IMR-90 (cell line): ENCODE measurements at regions not wholly inside any gene's neighbourhood (a gene's known extent, or its start where the extent isn't known, plus 50 kb on each side); places are given as distances from the start of the nearest gene placed in this dataset.

Source experiments
- ATAC-seq: fragments of 200-7000 bp; cut with Tn5 transposase; 2 replicates; pipeline ENCODE4 v1.9.1; 2020; ENCODE audit warnings: low read depth, mild to moderate bottlenecking, moderate library complexity
- BruUV-seq: library from RNA; stranded (reverse); fragments of 400-500 nt; replicated peaks from 2 replicates; lab custom pipeline; 2021; lab: Mats Ljungman, UMichigan
- CTCF ChIA-PET: fragments of 300-600 bp; formaldehyde crosslinking; extraction: SDS; loops from one replicate; lab custom pipeline; 2021; ENCODE audit warnings: antibody characterized with exemption; lab: Yijun Ruan, JAX
- POLR2A ChIA-PET: fragments of 300-600 bp; sonication (Branson Sonifier 250); formaldehyde crosslinking; loops from one replicate; lab custom pipeline; 2022; ENCODE audit warnings: antibody characterized with exemption; ENCODE audit not compliant: unreplicated experiment; lab: Charles Lee
- DNase-seq: peaks from one replicate; pipeline ENCODE4 v3.0.0; 2013
- H2AFZ ChIP-seq: replicated peaks from 2 replicates; pipeline ENCODE3; 2013; ENCODE audit warnings: low read length, mild to moderate bottlenecking; ENCODE audit not compliant: poor library complexity
- H2AK5ac ChIP-seq: 2 replicates; pipeline ENCODE4 v1.6.1; 2013; ENCODE audit warnings: low read depth, low read length, inconsistent platforms
- H2AK9ac ChIP-seq: replicated peaks from 2 replicates; pipeline ENCODE3; 2013; ENCODE audit warnings: mild to moderate bottlenecking, low read depth, low read length, moderate library complexity; ENCODE audit not compliant: poor library complexity
- H2BK120ac ChIP-seq: 2 replicates; pipeline ENCODE4 v1.6.1; 2013; ENCODE audit warnings: low read depth, low read length, inconsistent platforms
- H2BK15ac ChIP-seq: 3 replicates; pipeline ENCODE4 v1.6.1; 2013; ENCODE audit warnings: low read depth, low read length, inconsistent platforms
- H2BK20ac ChIP-seq: 2 replicates; pipeline ENCODE4 v1.6.1; 2013; ENCODE audit warnings: low read depth, mild to moderate bottlenecking, inconsistent platforms, low read length, moderate library complexity
- H2BK5ac ChIP-seq: 2 replicates; pipeline ENCODE4 v1.6.1; 2013; ENCODE audit warnings: mild to moderate bottlenecking, low read depth, low read length, inconsistent platforms; ENCODE audit not compliant: poor library complexity, severe bottlenecking
- H3K14ac ChIP-seq: replicated peaks from 2 replicates; pipeline ENCODE4 v1.6.1; 2013; ENCODE audit warnings: low read depth, low read length, inconsistent platforms
- H3K18ac ChIP-seq: 2 replicates; pipeline ENCODE4 v1.6.1; 2013; ENCODE audit warnings: low read depth, low read length, control low read depth
- H3K23ac ChIP-seq: 2 replicates; pipeline ENCODE4 v1.6.1; 2013; ENCODE audit warnings: low read depth, low read length, inconsistent platforms
- H3K27ac ChIP-seq: 2 replicates; pipeline ENCODE4 v1.5.1; 2013; ENCODE audit warnings: mild to moderate bottlenecking, control low read depth, low read length; ENCODE audit not compliant: insufficient read depth
- H3K27me3 ChIP-seq: 2 replicates; pipeline ENCODE4 v1.6.1; 2013; ENCODE audit warnings: low read length; ENCODE audit not compliant: control insufficient read depth, insufficient read depth
- H3K36me3 ChIP-seq: 2 replicates; pipeline ENCODE4 v1.6.1; 2013; ENCODE audit warnings: low read length, mixed read lengths; ENCODE audit not compliant: control insufficient read depth, insufficient read depth
- H3K4ac ChIP-seq: 2 replicates; pipeline ENCODE4 v1.6.1; 2013; ENCODE audit warnings: low read depth, low read length, inconsistent platforms
- H3K4me1 ChIP-seq: 2 replicates; pipeline ENCODE4 v1.6.1; 2013; ENCODE audit warnings: low read length, mixed read lengths; ENCODE audit not compliant: control insufficient read depth, insufficient read depth
- H3K4me2 ChIP-seq: 2 replicates; pipeline ENCODE4 v1.6.1; 2013; ENCODE audit warnings: low read depth, mild to moderate bottlenecking, control low read depth, low read length, moderate library complexity
- H3K4me3 ChIP-seq: 2 replicates; pipeline ENCODE4 v1.5.1; 2013; ENCODE audit warnings: low read depth, mild to moderate bottlenecking, control low read depth, low read length, moderate library complexity; ENCODE audit not compliant: insufficient read depth
- H3K56ac ChIP-seq: 2 replicates; pipeline ENCODE4 v1.6.1; 2013; ENCODE audit warnings: low read length, inconsistent platforms; ENCODE audit not compliant: insufficient read depth; ENCODE audit errors: extremely low read depth
- H3K79me1 ChIP-seq, 2 experiments: 2 replicates each; pipeline ENCODE4 v1.6.1; 2013; ENCODE audit warnings: low read length in 2 of 2, inconsistent platforms in 1 of 2, low read depth in 1 of 2
- H3K9ac ChIP-seq: 2 replicates; pipeline ENCODE4 v1.6.1; 2013; ENCODE audit warnings: low read depth, low read length, control low read depth
- H3K9me1 ChIP-seq: 2 replicates; pipeline ENCODE4 v1.6.1; 2013; ENCODE audit warnings: low read length, inconsistent platforms; ENCODE audit not compliant: insufficient read depth
- H3K9me3 ChIP-seq: 2 replicates; pipeline ENCODE4 v1.6.1; 2013; ENCODE audit warnings: low read length; ENCODE audit not compliant: control insufficient read depth, insufficient read depth
- H4K20me1 ChIP-seq: 2 replicates; pipeline ENCODE4 v1.6.1; 2013; ENCODE audit warnings: low read length, inconsistent platforms; ENCODE audit not compliant: insufficient read depth
- H4K5ac ChIP-seq: 2 replicates; pipeline ENCODE4 v1.6.1; 2013; ENCODE audit warnings: mild to moderate bottlenecking, low read depth, low read length, control low read depth
- H4K8ac ChIP-seq, 2 experiments: 2 replicates each; pipeline ENCODE4 v1.6.1; 2013; ENCODE audit warnings: low read depth in 2 of 2, low read length in 2 of 2, control low read depth in 1 of 2, inconsistent platforms in 1 of 2
- H4K91ac ChIP-seq: 2 replicates; pipeline ENCODE4 v1.6.1; 2013; ENCODE audit warnings: low read depth, low read length, inconsistent platforms; ENCODE audit not compliant: insufficient read depth
- CEBPB ChIP-seq: IDR thresholded peaks from 2 replicates; pipeline ENCODE4 v1.6.1; 2012; ENCODE audit warnings: low read depth, low read length, improper control_type of control experiment
- POLR2A ChIP-seq: IDR thresholded peaks from 2 replicates; pipeline ENCODE4 v1.6.1; 2012; ENCODE audit warnings: mild to moderate bottlenecking, low read depth, low read length
- WGBS, 2 experiments: methylation state at CpG; one replicate each; pipeline versions ENCODE4 v1.1.5 to v1.1.7; 2013; ENCODE audit warnings: missing lambda C conversion rate in 2 of 2; ENCODE audit not compliant: insufficient read length in 1 of 2; ENCODE audit errors: extremely low coverage in 2 of 2; 5-methylcytosine and 5-hydroxymethylcytosine counted together
- dilution Hi-C: fragments of 300-500 bp; cut with HindIII; formaldehyde crosslinking; loops from one replicate; pipeline ENCODE4 v1.14.3; 2018; ENCODE audit warnings: low sequenced_read_pairs; ENCODE audit not compliant: unreplicated experiment
- in situ Hi-C: fragments of 300-500 bp; cut with MboI; formaldehyde crosslinking; loops from 3 replicates; pipeline ENCODE4 v1.14.3; 2019; ENCODE audit warnings: low sequenced_read_pairs, inconsistent platforms, mixed read lengths
- intact Hi-C: fragments of 100-400 bp; cut with micrococcal nuclease; formaldehyde crosslinking; loops from 2 replicates; pipeline ENCODE4 v1.10.0; 2022

- H3K79me1 ChIP-seq, result no peaks in the 10 kb centered on the region
- no peaks in the 10 kb centered on the region; the same call in 1 of the 2 replicates for H3K4me1 ChIP-seq
- intact Hi-C loops (no loop called here), dilution Hi-C loops (no loop called here), in situ Hi-C loops (no loop called here)
- H2AFZ ChIP-seq, result no peak overlapping the region
- no peak overlapping the region for H4K8ac ChIP-seq
- H2BK15ac ChIP-seq, result no peak overlapping the region
- H3K4me3 ChIP-seq, result no peak overlapping the region
- no peaks in the 10 kb centered on the region for H3K9me3 ChIP-seq
- no peak overlapping the region for H2AK9ac ChIP-seq
- no peak for TF ChIP-seq POLR2A
- TF ChIP-seq CEBPB, result peak; percentile 73
- H2BK20ac ChIP-seq, result no peak overlapping the region
- no peak overlapping the region for H3K4me2 ChIP-seq
- no peak overlapping the region for H3K9ac ChIP-seq
- H4K20me1 ChIP-seq, result no peaks in the 10 kb centered on the region
- CTCF ChIA-PET, result interaction anchor here (0.9 kb wide), 1 partner anchor 14 kb away, joined by 3 read pairs; no protein-coding TSS in a partner anchor
- no peak overlapping the region for H3K4ac ChIP-seq
- no TSS peak for BruUV-seq
- H3K18ac ChIP-seq, result no peak overlapping the region
- H2AK5ac ChIP-seq, result no peak overlapping the region
- H3K36me3 ChIP-seq, result no peaks in the 10 kb centered on the region
- no peak overlapping the region for H3K56ac ChIP-seq
- H3K27ac ChIP-seq, result no peak overlapping the region
- no peaks in the 10 kb centered on the region for H3K9me1 ChIP-seq
- no peak overlapping the region for H2BK5ac ChIP-seq
- no peaks in the 10 kb centered on the region; the same call in 1 of the 2 replicates for H3K27me3 ChIP-seq
- ATAC-seq (no peak), DNase-seq (peak; percentile 45)
- no CpG with 5 or more reads among the region's 7 CpGs for WGBS, 2 experiments
- H3K23ac ChIP-seq, result no peak overlapping the region
- POLR2A ChIA-PET, result no interaction called here
- no peak overlapping the region for H2BK120ac ChIP-seq
- no peak overlapping the region for H3K14ac ChIP-seq
- no peak overlapping the region for H4K5ac ChIP-seq
- no peak overlapping the region for H4K91ac ChIP-seq
Observed at GRCh38 chr10:125263551-125263950, 103.2 kb upstream of the CTBP2 start.
